OCI-LY3 (cell line): ENCODE measurements at regions not wholly inside any gene's neighbourhood (a gene's known extent, or its start where the extent isn't known, plus 50 kb on each side); places are given as distances from the start of the nearest gene placed in this dataset.

Experiments
- EZH2phosphoT487 ChIP-seq: fragments of 200-600 bp; shearing (Covaris generic); IDR thresholded peaks from 2 replicates; pipeline ENCODE4 v1.6.1; 2018; ENCODE audit warnings: antibody characterized with exemption, mixed run types, low read depth
- TF ChIP-seq, protein P1 (sequence below): fragments of 200-600, 300-600 bp; sonication (generic); IDR thresholded peaks from 2 replicates; pipeline ENCODE4 v1.5.1; 2014; ENCODE audit warnings: antibody characterized with exemption, low read length, low read depth

DNA sequence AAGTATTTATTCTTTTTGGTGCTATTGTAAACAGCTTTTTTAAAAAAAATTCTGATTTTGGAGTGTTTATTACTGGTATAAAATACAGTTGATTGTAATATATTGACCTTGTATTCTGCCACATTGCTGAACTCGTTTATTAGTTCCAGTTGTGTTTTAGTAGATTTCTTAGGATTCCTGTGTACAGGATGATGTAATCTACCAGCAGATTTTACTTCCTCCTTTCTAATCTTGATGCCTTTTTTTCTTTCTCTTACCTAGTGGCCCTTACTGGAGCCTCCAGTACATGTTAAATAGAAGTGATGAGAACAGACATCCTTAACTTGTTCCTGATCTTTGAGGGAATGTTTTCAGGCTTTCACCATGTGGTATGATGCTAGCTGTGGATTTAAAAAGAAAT lies 70.4 kb upstream of the KY start:
- TF ChIP-seq, protein P1, sequence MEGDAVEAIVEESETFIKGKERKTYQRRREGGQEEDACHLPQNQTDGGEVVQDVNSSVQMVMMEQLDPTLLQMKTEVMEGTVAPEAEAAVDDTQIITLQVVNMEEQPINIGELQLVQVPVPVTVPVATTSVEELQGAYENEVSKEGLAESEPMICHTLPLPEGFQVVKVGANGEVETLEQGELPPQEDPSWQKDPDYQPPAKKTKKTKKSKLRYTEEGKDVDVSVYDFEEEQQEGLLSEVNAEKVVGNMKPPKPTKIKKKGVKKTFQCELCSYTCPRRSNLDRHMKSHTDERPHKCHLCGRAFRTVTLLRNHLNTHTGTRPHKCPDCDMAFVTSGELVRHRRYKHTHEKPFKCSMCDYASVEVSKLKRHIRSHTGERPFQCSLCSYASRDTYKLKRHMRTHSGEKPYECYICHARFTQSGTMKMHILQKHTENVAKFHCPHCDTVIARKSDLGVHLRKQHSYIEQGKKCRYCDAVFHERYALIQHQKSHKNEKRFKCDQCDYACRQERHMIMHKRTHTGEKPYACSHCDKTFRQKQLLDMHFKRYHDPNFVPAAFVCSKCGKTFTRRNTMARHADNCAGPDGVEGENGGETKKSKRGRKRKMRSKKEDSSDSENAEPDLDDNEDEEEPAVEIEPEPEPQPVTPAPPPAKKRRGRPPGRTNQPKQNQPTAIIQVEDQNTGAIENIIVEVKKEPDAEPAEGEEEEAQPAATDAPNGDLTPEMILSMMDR, result no peak
- TF ChIP-seq EZH2phosphoT487, result no peak
